H1 (cell line): ENCODE measurements at regions not wholly inside any gene's neighbourhood (a gene's known extent, or its start where the extent isn't known, plus 50 kb on each side); places are given as distances from the start of the nearest gene placed in this dataset.

ENCODE experiments used
- BCL11A ChIP-seq, 2 experiments: IDR thresholded peaks; one replicate each; pipeline ENCODE4 v1.6.1; 2011; ENCODE audit warnings: low read depth in 2 of 2, low read length in 2 of 2, mild to moderate bottlenecking in 2 of 2
- CHD1 ChIP-seq: IDR thresholded peaks from 2 replicates; pipeline ENCODE4 v1.6.1; 2012; ENCODE audit warnings: low read depth, low read length, improper control_type of control experiment
- CTCF ChIP-seq, 3 experiments: IDR thresholded peaks; 1 replicate in 2 of 3; 2 replicates in 1 of 3; pipeline versions ENCODE4 v1.5.1 to v1.6.1; 2011; ENCODE audit warnings: low read length in 3 of 3, mild to moderate bottlenecking in 3 of 3, inconsistent platforms in 2 of 3, low read depth in 1 of 3, moderate library complexity in 1 of 3; ENCODE audit not compliant: insufficient read depth in 1 of 3; ENCODE audit errors: control extremely low read depth in 1 of 3
- HDAC2 ChIP-seq, 2 experiments: fragments of 300-600 bp in 1 of 2; sonication (generic) in 1 of 2; IDR thresholded peaks; 2 replicates each; pipeline ENCODE4 v1.6.1; 2011 to 2012; ENCODE audit warnings: low read depth in 2 of 2, low read length in 2 of 2, mild to moderate bottlenecking in 2 of 2, moderate library complexity in 2 of 2, borderline replicate concordance in 1 of 2, inconsistent platforms in 1 of 2
- SAP30 ChIP-seq: fragments of 300-600 bp; sonication (generic); IDR thresholded peaks from 2 replicates; pipeline ENCODE4 v1.7.1; 2012; ENCODE audit warnings: low read length, moderate library complexity, mild to moderate bottlenecking, inconsistent platforms; ENCODE audit not compliant: insufficient read depth, insufficient replicate concordance
- SIRT6 ChIP-seq: IDR thresholded peaks from one replicate; pipeline ENCODE4 v1.7.1; 2012; ENCODE audit warnings: low read length, inconsistent platforms
- SP2 ChIP-seq: IDR thresholded peaks from 2 replicates; pipeline ENCODE4 v1.6.1; 2012; ENCODE audit warnings: mild to moderate bottlenecking, low read length, inconsistent platforms
- YY1 ChIP-seq: IDR thresholded peaks from 2 replicates; pipeline ENCODE4 v1.6.1; 2011; ENCODE audit warnings: low read depth, mild to moderate bottlenecking, low read length

DNA sequence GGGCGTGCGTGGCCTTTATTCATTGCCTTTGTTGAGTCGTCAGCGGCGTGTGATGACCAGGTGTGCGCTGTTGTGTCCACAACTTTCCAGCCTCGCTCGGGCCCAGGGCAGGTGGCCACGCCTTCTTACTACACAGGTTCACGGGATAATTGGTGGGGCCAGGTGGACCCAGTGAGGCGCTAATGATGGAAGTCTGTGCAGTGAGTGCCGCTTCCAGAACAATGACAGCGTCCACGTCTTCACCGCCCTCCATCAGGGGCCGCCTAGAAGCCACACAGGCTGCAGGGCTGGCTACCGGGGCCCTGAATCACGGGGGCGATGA is 1197.3 kb downstream of the BRD1 start (continued):
- TF ChIP-seq HDAC2 (IDR thresholded peaks at IDR 0.05; ENCODE audit: borderline replicate concordance in 1 of 2, low read depth in 2 of 2, low read length in 2 of 2) (no peak), CTCF (IDR thresholded peaks at IDR 0.05; ENCODE audit: control extremely low read depth in 1 of 3, insufficient read depth in 1 of 3, low read depth in 1 of 3, low read length in 3 of 3) (no peak), SP2 (no peak), SIRT6 (no peak), BCL11A (IDR thresholded peaks at IDR 0.05; ENCODE audit: low read depth in 2 of 2, low read length in 2 of 2) (no peak), SAP30 (no peak), CHD1 (no peak), YY1 (no peak)
